Keratinocyte (primary cell): ENCODE measurements at regions not wholly inside any gene's neighbourhood (a gene's known extent, or its start where the extent isn't known, plus 50 kb on each side); places are given as distances from the start of the nearest gene placed in this dataset.

Experiments
- DNase-seq: peaks from one replicate; pipeline ENCODE4 v3.0.0-alpha.2; 2011; ENCODE audit warnings: low read depth, missing footprints, low spot score
- FAIRE-seq: peaks from 2 replicates; lab custom pipeline; 2011; peaks lifted over from hg19 to GRCh38; lab: Jason Lieb, UNC
- H2AFZ ChIP-seq: 2 replicates; pipeline ENCODE4 v1.6.0; 2012; ENCODE audit warnings: low read length, control low read depth, inconsistent platforms; ENCODE audit not compliant: control insufficient read depth
- H3K27ac ChIP-seq: 2 replicates; pipeline ENCODE4 v1.5.1; 2011; ENCODE audit warnings: low read length; ENCODE audit not compliant: control insufficient read depth, insufficient read depth
- H3K27me3 ChIP-seq: 3 replicates; pipeline ENCODE4 v1.6.0; 2011; ENCODE audit warnings: low read length; ENCODE audit not compliant: control insufficient read depth, insufficient read depth; ENCODE audit errors: extremely low read depth
- H3K36me3 ChIP-seq, 2 experiments: 2 replicates in 1 of 2; 3 replicates in 1 of 2; pipeline ENCODE4 v1.5.1; 2011; ENCODE audit warnings: low read length in 2 of 2, mild to moderate bottlenecking in 1 of 2; ENCODE audit not compliant: control insufficient read depth in 2 of 2, insufficient read depth in 2 of 2; ENCODE audit errors: extremely low read depth in 1 of 2
- H3K4me1 ChIP-seq: 3 replicates; pipeline ENCODE4 v1.5.1; 2011; ENCODE audit warnings: low read length; ENCODE audit not compliant: control insufficient read depth, insufficient read depth; ENCODE audit errors: extremely low read depth
- H3K4me2 ChIP-seq: 3 replicates; pipeline ENCODE4 v1.6.0; 2011; ENCODE audit warnings: low read depth, low read length; ENCODE audit not compliant: control insufficient read depth, insufficient read depth; ENCODE audit errors: extremely low read depth
- H3K4me3 ChIP-seq, 3 experiments: fragments of 200-600 bp in 1 of 3; sonication (generic) in 1 of 3; 2 replicates in 2 of 3; 3 replicates in 1 of 3; pipeline ENCODE4 v1.5.1; 2011 to 2016; ENCODE audit warnings: low read length in 3 of 3, mild to moderate bottlenecking in 3 of 3, control low read depth in 2 of 3, inconsistent platforms in 1 of 3, low read depth in 1 of 3, mixed read lengths in 1 of 3, mixed run types in 1 of 3, moderate library complexity in 1 of 3; ENCODE audit not compliant: control insufficient read depth in 2 of 3, insufficient read depth in 2 of 3; ENCODE audit errors: extremely low read depth in 1 of 3
- H3K79me2 ChIP-seq: 2 replicates; pipeline ENCODE4 v1.6.0; 2012; ENCODE audit warnings: low read length; ENCODE audit not compliant: control insufficient read depth, insufficient read depth
- H3K9ac ChIP-seq: 3 replicates; pipeline ENCODE4 v1.6.0; 2011; ENCODE audit warnings: low read length; ENCODE audit not compliant: control insufficient read depth, insufficient read depth; ENCODE audit errors: extremely low read depth
- H3K9me1 ChIP-seq: 3 replicates; pipeline ENCODE4 v1.6.0; 2011; ENCODE audit warnings: low read length; ENCODE audit not compliant: control insufficient read depth, insufficient read depth; ENCODE audit errors: extremely low read depth
- H3K9me3 ChIP-seq: 2 replicates; pipeline ENCODE4 v1.5.1; 2012; ENCODE audit warnings: low read depth, low read length; ENCODE audit not compliant: control insufficient read depth
- H4K20me1 ChIP-seq: 3 replicates; pipeline ENCODE4 v1.6.0; 2011; ENCODE audit warnings: low read length; ENCODE audit not compliant: control insufficient read depth, insufficient read depth; ENCODE audit errors: extremely low read depth
- EZH2 ChIP-seq: IDR thresholded peaks from one replicate; pipeline ENCODE4 v1.6.1; 2012; ENCODE audit warnings: inconsistent platforms, mild to moderate bottlenecking, low read length, moderate library complexity
- dilution Hi-C: fragments of 300-500 bp; cut with MboI; formaldehyde crosslinking; loops from one replicate; pipeline ENCODE4 v1.7.0; 2020; ENCODE audit warnings: low sequenced_read_pairs; ENCODE audit not compliant: extremely low pct_ligation_motif_present
- TF ChIP-seq, protein P1 (sequence below), 3 experiments: IDR thresholded peaks in 1 of 3; conservative IDR thresholded peaks in 1 of 3; optimal IDR thresholded peaks in 1 of 3; 2 replicates in 2 of 3; 3 replicates in 1 of 3; pipeline versions ENCODE3 to v1.5.1; 2011; ENCODE audit warnings: low read length in 3 of 3, mild to moderate bottlenecking in 3 of 3, moderate library complexity in 2 of 3, control low read depth in 1 of 3, inconsistent platforms in 1 of 3; ENCODE audit not compliant: insufficient read depth in 2 of 3; ENCODE audit errors: extremely low read depth in 1 of 3

GRCh38 chr2:150686391-150686790, 198.9 kb upstream of the RND3 start:
- Histone ChIP-seq H3K9me3 (no peaks in the 10 kb centered on the region), H3K9ac (no peak overlapping the region), H3K36me3 (no peaks in the 10 kb centered on the region), H3K4me3 (no peak overlapping the region), H3K27me3 (no peaks in the 10 kb centered on the region), H3K9me1 (no peaks in the 10 kb centered on the region), H4K20me1 (no peaks in the 10 kb centered on the region), H3K4me1 (no peaks in the 10 kb centered on the region), H2AFZ (no peak overlapping the region), H3K27ac (no peak overlapping the region), H3K4me2 (no peak overlapping the region), H3K79me2 (no peaks in the 10 kb centered on the region)
- dilution Hi-C loops: no loop called here
- TF ChIP-seq, protein P1, sequence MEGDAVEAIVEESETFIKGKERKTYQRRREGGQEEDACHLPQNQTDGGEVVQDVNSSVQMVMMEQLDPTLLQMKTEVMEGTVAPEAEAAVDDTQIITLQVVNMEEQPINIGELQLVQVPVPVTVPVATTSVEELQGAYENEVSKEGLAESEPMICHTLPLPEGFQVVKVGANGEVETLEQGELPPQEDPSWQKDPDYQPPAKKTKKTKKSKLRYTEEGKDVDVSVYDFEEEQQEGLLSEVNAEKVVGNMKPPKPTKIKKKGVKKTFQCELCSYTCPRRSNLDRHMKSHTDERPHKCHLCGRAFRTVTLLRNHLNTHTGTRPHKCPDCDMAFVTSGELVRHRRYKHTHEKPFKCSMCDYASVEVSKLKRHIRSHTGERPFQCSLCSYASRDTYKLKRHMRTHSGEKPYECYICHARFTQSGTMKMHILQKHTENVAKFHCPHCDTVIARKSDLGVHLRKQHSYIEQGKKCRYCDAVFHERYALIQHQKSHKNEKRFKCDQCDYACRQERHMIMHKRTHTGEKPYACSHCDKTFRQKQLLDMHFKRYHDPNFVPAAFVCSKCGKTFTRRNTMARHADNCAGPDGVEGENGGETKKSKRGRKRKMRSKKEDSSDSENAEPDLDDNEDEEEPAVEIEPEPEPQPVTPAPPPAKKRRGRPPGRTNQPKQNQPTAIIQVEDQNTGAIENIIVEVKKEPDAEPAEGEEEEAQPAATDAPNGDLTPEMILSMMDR (optimal IDR thresholded peaks at IDR 0.05 in 1 of 3, IDR thresholded peaks at IDR 0.05 in 1 of 3, conservative IDR thresholded peaks at IDR 0.05 in 1 of 3; ENCODE audit: extremely low read depth in 1 of 3, insufficient read depth in 2 of 3, low read length in 3 of 3): no peak
- no peak for TF ChIP-seq EZH2
- DNase-seq (no peak), FAIRE-seq (no peak)

DNA sequence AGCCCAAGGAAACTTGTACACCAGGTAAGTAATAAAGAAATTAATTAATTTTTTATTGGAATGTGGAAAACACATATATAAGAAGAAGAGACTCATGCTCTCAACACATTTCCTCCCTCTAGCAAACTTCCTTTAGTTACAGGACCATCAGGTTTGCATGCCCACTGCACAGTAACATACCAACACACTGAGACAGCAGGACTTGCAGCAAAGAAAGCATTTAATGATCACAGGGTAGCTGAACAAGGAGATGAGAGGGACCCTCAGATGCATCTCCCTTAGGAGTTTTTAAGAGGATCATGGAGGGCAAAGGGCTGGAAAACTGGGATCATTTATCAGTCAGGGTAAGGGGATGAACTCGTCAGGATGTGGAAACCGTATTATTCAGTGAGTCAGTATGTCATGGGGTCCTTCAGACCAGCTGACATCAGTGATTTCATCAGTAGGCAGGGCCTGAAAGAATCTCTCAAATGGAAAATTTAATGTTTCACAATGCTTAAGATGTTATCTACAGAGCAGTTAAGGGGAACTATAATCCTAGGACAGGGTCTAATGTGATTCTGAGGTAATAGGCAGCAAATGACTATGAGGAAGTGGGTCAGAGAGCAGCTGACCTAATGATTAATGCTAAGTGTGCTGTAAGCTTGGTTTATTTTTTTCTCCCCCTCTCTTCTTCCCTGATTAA, 193.8 kb upstream of the RND3 start:
- FAIRE-seq (no peak), DNase-seq (no peak)
- Histone ChIP-seq H3K9me3 (no peaks in the 10 kb centered on the region), H3K9ac (no peak overlapping the region), H3K36me3 (no peaks in the 10 kb centered on the region), H3K27ac (no peak overlapping the region), H4K20me1 (no peaks in the 10 kb centered on the region), H3K9me1 (no peaks in the 10 kb centered on the region), H2AFZ (no peak overlapping the region), H3K4me2 (no peak overlapping the region), H3K4me3 (no peak overlapping the region), H3K4me1 (no peaks in the 10 kb centered on the region), H3K79me2 (no peaks in the 10 kb centered on the region), H3K27me3 (no peaks in the 10 kb centered on the region)
- TF ChIP-seq EZH2: no peak
- TF ChIP-seq, protein P1 (optimal IDR thresholded peaks at IDR 0.05 in 1 of 3, IDR thresholded peaks at IDR 0.05 in 1 of 3, conservative IDR thresholded peaks at IDR 0.05 in 1 of 3; ENCODE audit: extremely low read depth in 1 of 3, insufficient read depth in 2 of 3, low read length in 3 of 3): no peak
- dilution Hi-C loops: no loop called here
